Ovary (tissue), 7 donors: ENCODE measurements at regions not wholly inside any gene's neighbourhood (a gene's known extent, or its start where the extent isn't known, plus 50 kb on each side); places are given as distances from the start of the nearest gene placed in this dataset.
A peak's percentile ranks its signal among the peaks of the same experiment; 100 is the strongest.

Experiments
- DNase-seq, 5 donors: peaks; one replicate each; pipeline ENCODE4 v3.0.0-alpha.2; 2019 to 2020
- H3K27ac ChIP-seq, 2 donors: fragments of 200-600 bp; one replicate each; pipeline versions ENCODE4 v1.5.1 to v1.8.0; 2019 to 2022
- H3K27me3 ChIP-seq: fragments of 200-600 bp; one replicate; pipeline ENCODE4 v1.8.0; 2022
- H3K36me3 ChIP-seq: fragments of 200-600 bp; sonication (generic); one replicate; pipeline ENCODE4 v1.5.1; 2019
- H3K4me1 ChIP-seq: one replicate; pipeline ENCODE4 v1.8.1; 2013; ENCODE audit warnings: mild to moderate bottlenecking, moderate library complexity; ENCODE audit not compliant: insufficient read depth
- H3K4me3 ChIP-seq: fragments of 200-600 bp; sonication (generic); one replicate; pipeline ENCODE4 v1.5.1; 2017
- H3K9me3 ChIP-seq, 2 donors: fragments of 200-600 bp in 1 of 2; sonication (generic) in 1 of 2; one replicate each; pipeline versions ENCODE4 v1.5.1 to v1.8.1; 2013 to 2019; ENCODE audit warnings: mild to moderate bottlenecking in 1 of 2, moderate library complexity in 1 of 2
- CTCF ChIP-seq, 3 donors: fragments of 450-650 bp in 2 of 3; fragments of 200-600 bp in 1 of 3; IDR thresholded peaks; one replicate each; pipeline versions ENCODE4 v1.5.1 to v1.8.0; 2016 to 2022; ENCODE audit warnings: antibody characterized with exemption in 3 of 3, mild to moderate bottlenecking in 1 of 3
- EP300 ChIP-seq: sonication (generic); formaldehyde crosslinking; IDR thresholded peaks from one replicate; pipeline ENCODE4 v1.6.1; 2017; ENCODE audit warnings: antibody characterized with exemption
- POLR2A ChIP-seq: fragments of 450-650 bp; IDR thresholded peaks from one replicate; pipeline ENCODE4 v1.6.1; 2017; ENCODE audit warnings: antibody characterized with exemption, mild to moderate bottlenecking, moderate library complexity
- WGBS, 3 donors: extraction: QIAGEN DNeasy Blood & Tissue Kit in 1 of 3; methylation state at CpG; one replicate each; pipeline versions ENCODE4 v1.1.5 to v1.1.7; 2013 to 2017; 5-methylcytosine and 5-hydroxymethylcytosine counted together
- intact Hi-C, 4 donors: fragments of 100-400 bp; cut with DNase I; formaldehyde crosslinking; loops; one replicate each; pipeline versions ENCODE4 v1.11.0 to v1.15.1; 2022 to 2023
- donor health status: DM: no; HTN: no; CAD: no; lungs with moderate emphysema.
- donor health status: DM: no; HTN: no; CAD: no.
- donor health status: Bipolar disorder and iron deficiency.
- donor health status: DM: no; HTN: no; CAD: no.
- donor health status: DM: yes; HTN: yes; CAD: no.

GRCh38 chr14:100666403-100666802 is 60.3 kb upstream of the DLK1 start:
- Histone ChIP-seq H3K27me3 (no peaks in the 10 kb centered on the region), H3K9me3 (no peaks in the 10 kb centered on the region), H3K4me3 (no peak overlapping the region), H3K4me1 (peaks cover 18% of the 10 kb centered on the region), H3K36me3 (no peaks in the 10 kb centered on the region), H3K27ac (peak overlapping the region; percentile 77 to 83)
- intact Hi-C loops = loop anchor here (5.0 to 10.0 kb wide), 5 partner anchors 41 to 888 kb away; partner anchors contain the start of gene MEG3 (in 1 of the 4)
- no peak for TF ChIP-seq POLR2A
- TF ChIP-seq CTCF (IDR thresholded peaks at IDR 0.05) = no peak
- no peak for TF ChIP-seq EP300
- 66 to 77% (median 73%) methylated on average over 3 of the region's 3 CpGs for WGBS, 3 donors
- DNase-seq = peak in 1 of 5 donors; percentile 30

- Histone ChIP-seq H3K27me3 (no peaks in the 10 kb centered on the region), H3K9me3 (no peaks in the 10 kb centered on the region), H3K27ac (peak overlapping the region in 1 of 2 donors; percentile 83), H3K36me3 (no peaks in the 10 kb centered on the region), H3K4me3 (no peak overlapping the region), H3K4me1 (peaks cover 18% of the 10 kb centered on the region)
- no peak for DNase-seq
- intact Hi-C loops = loop anchor here (5.0 to 10.0 kb wide), 5 partner anchors 40 to 888 kb away; partner anchors contain the start of gene MEG3 (in 1 of the 4)
- WGBS, 3 donors = 89 to 92% (median 91%) methylated on average over 10 of the region's 10 CpGs
- no peak for TF ChIP-seq CTCF (IDR thresholded peaks at IDR 0.05)
- TF ChIP-seq POLR2A = no peak
Measured at GRCh38 chr14:100666851-100667250, 59.8 kb upstream of the DLK1 start.

GRCh38 chr14:100667656-100668055 is 59.0 kb upstream of the DLK1 start:
- no peaks in the 10 kb centered on the region for H3K36me3 ChIP-seq
- no peak for TF ChIP-seq EP300
- no peak for TF ChIP-seq POLR2A
- no peak for TF ChIP-seq CTCF (IDR thresholded peaks at IDR 0.05)
- peak in 1 of 5 donors; percentile 49 for DNase-seq
- intact Hi-C loops = loop anchor here (5.0 to 10.0 kb wide), 5 partner anchors 40 to 887 kb away; partner anchors contain the start of gene MEG3 (in 1 of the 4)
- no peaks in the 10 kb centered on the region for H3K9me3 ChIP-seq
- H3K4me1 ChIP-seq = peaks cover 18% of the 10 kb centered on the region
- no peaks in the 10 kb centered on the region for H3K27me3 ChIP-seq
- H3K4me3 ChIP-seq = no peak overlapping the region
- WGBS, 3 donors = 88 to 92% (median 90%) methylated on average over 19 of the region's 19 CpGs
- H3K27ac ChIP-seq = no peak overlapping the region

GRCh38 chr14:100668352-100668751 is 58.3 kb upstream of the DLK1 start:
- peak in 2 of 5 donors; percentile 33 to 46 for DNase-seq
- Histone ChIP-seq H3K4me3 (no peak overlapping the region), H3K36me3 (no peaks in the 10 kb centered on the region), H3K27me3 (no peaks in the 10 kb centered on the region), H3K9me3 (no peaks in the 10 kb centered on the region), H3K27ac (no peak overlapping the region), H3K4me1 (peaks cover 18% of the 10 kb centered on the region)
- WGBS, 3 donors = 96 to 99% (median 98%) methylated on average over 6 of the region's 6 CpGs
- intact Hi-C loops = loop anchor here (5.0 to 10.0 kb wide), 5 partner anchors 39 to 886 kb away; partner anchors contain the start of gene MEG3 (in 1 of the 4)
- TF ChIP-seq EP300 = no peak
- no peak for TF ChIP-seq POLR2A
- TF ChIP-seq CTCF (IDR thresholded peaks at IDR 0.05) = no peak
